CD4-positive, alpha-beta memory T cell (primary cell): ENCODE measurements at regions not wholly inside any gene's neighbourhood (a gene's known extent, or its start where the extent isn't known, plus 50 kb on each side); places are given as distances from the start of the nearest gene placed in this dataset.

Source experiments
- CTCF ChIA-PET: fragments of 350-600 bp; sonication (Branson Sonifier 250); formaldehyde crosslinking; loops from one replicate; lab custom pipeline; 2021; ENCODE audit warnings: inconsistent platforms; ENCODE audit not compliant: partially characterized antibody; lab: Charles Lee
- POLR2A ChIA-PET: fragments of 350-600 bp; sonication (Branson Sonifier 250); formaldehyde crosslinking; loops from one replicate; lab custom pipeline; 2021; ENCODE audit not compliant: partially characterized antibody; lab: Charles Lee
- DNase-seq, 5 donors: peaks; one replicate each; pipeline versions ENCODE4 v3.0.0 to v3.0.0-alpha.2; 2020 to 2022; ENCODE audit warnings: mixed read lengths in 1 of 5
- H3K27ac ChIP-seq: one replicate; pipeline ENCODE4 v1.7.0; 2013; ENCODE audit warnings: low read depth, low read length
- H3K27me3 ChIP-seq: 2 replicates; pipeline ENCODE4 v1.7.0; 2013; ENCODE audit warnings: mild to moderate bottlenecking, low read length, moderate library complexity; ENCODE audit not compliant: insufficient read depth
- H3K36me3 ChIP-seq: 2 replicates; pipeline ENCODE4 v1.7.0; 2013; ENCODE audit warnings: mild to moderate bottlenecking, low read length, moderate library complexity; ENCODE audit not compliant: insufficient read depth
- H3K4me1 ChIP-seq: 2 replicates; pipeline ENCODE4 v1.7.0; 2013; ENCODE audit warnings: mild to moderate bottlenecking, low read length, moderate library complexity; ENCODE audit not compliant: insufficient read depth
- H3K4me3 ChIP-seq, 2 donors: one replicate each; pipeline ENCODE4 v1.7.0; 2013; ENCODE audit warnings: low read length in 2 of 2, mild to moderate bottlenecking in 1 of 2
- H3K9me3 ChIP-seq, 2 donors: one replicate each; pipeline ENCODE4 v1.7.0; 2013; ENCODE audit warnings: low read length in 2 of 2, control low read depth in 1 of 2; ENCODE audit not compliant: control insufficient read depth in 1 of 2
- H3K27ac Mint-ChIP-seq, 7 donors: one replicate each; pipeline ENCODE4 v1.8.0; 2020 to 2021; ENCODE audit warnings: mixed read lengths in 7 of 7, mild to moderate bottlenecking in 6 of 7, inconsistent platforms in 3 of 7, moderate library complexity in 3 of 7
- H3K27me3 Mint-ChIP-seq, 2 donors: one replicate each; pipeline ENCODE4 v1.8.0; 2020 to 2021; ENCODE audit warnings: mixed read lengths in 2 of 2
- H3K36me3 Mint-ChIP-seq, 2 donors: one replicate each; pipeline ENCODE4 v1.8.0; 2020 to 2021; ENCODE audit warnings: mixed read lengths in 2 of 2, inconsistent platforms in 1 of 2, mild to moderate bottlenecking in 1 of 2
- H3K4me1 Mint-ChIP-seq, 4 donors: one replicate each; pipeline ENCODE4 v1.8.0; 2020 to 2021; ENCODE audit warnings: mixed read lengths in 4 of 4, mild to moderate bottlenecking in 1 of 4
- H3K4me3 Mint-ChIP-seq, 8 donors: one replicate each; pipeline ENCODE4 v1.8.0; 2020 to 2021; ENCODE audit warnings: mixed read lengths in 8 of 8, mild to moderate bottlenecking in 7 of 8, moderate library complexity in 6 of 8, inconsistent platforms in 3 of 8
- H3K9me3 Mint-ChIP-seq, 8 donors: one replicate each; pipeline ENCODE4 v1.8.0; 2020 to 2021; ENCODE audit warnings: mixed read lengths in 8 of 8, mild to moderate bottlenecking in 5 of 8, inconsistent platforms in 3 of 8, moderate library complexity in 1 of 8
- intact Hi-C: fragments of 100-400 bp; cut with micrococcal nuclease; formaldehyde crosslinking; loops from one replicate; pipeline ENCODE4 v1.15.1; 2023

DNA sequence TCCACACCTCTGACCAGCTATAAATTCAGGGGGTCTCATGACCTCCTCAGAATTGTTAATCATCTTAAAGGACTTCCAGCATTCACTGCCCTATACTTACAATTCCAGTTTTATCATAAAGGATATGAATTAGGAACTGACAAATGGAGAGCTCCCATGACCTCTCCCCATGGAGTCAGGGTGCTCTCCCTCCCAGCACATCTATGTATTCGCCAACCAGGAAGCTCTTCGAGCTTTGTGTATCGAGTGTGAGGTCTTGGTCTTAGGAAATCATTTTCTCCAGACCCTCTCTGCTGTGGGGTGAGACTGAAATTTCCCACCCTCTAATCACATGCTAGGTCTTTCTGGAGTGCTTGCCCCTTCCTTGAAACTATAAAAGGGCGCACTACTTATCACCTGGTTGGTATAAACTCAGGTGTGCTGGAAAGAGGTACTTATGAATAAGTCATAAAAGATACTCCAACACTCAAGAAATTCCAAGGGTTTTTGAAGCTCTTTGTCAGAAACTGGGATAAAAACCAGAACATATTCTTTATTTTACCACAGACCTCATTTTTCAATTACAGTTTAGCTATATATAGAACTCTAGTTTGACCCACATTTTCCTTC lies 238.4 kb upstream of the OPRM1 start:
- Mint-ChIP-seq H3K4me1 (no peaks in the 10 kb centered on the region), H3K9me3 (peaks cover 0 to 3% (median 0%) of the 10 kb centered on the region in 8 donors), H3K27me3 (no peaks in the 10 kb centered on the region), H3K36me3 (no peaks in the 10 kb centered on the region), H3K4me3 (no peak overlapping the region), H3K27ac (no peak overlapping the region)
- intact Hi-C loops = no loop called here
- H3K27ac ChIP-seq = no peak overlapping the region
- H3K27me3 ChIP-seq = no peaks in the 10 kb centered on the region
- H3K4me1 ChIP-seq = no peaks in the 10 kb centered on the region
- DNase-seq = no peak
- H3K36me3 ChIP-seq = no peaks in the 10 kb centered on the region
- ChIA-PET POLR2A (no interaction called here), CTCF (no interaction called here)
- H3K9me3 ChIP-seq = no peaks in the 10 kb centered on the region
- H3K4me3 ChIP-seq = no peak overlapping the region

DNA sequence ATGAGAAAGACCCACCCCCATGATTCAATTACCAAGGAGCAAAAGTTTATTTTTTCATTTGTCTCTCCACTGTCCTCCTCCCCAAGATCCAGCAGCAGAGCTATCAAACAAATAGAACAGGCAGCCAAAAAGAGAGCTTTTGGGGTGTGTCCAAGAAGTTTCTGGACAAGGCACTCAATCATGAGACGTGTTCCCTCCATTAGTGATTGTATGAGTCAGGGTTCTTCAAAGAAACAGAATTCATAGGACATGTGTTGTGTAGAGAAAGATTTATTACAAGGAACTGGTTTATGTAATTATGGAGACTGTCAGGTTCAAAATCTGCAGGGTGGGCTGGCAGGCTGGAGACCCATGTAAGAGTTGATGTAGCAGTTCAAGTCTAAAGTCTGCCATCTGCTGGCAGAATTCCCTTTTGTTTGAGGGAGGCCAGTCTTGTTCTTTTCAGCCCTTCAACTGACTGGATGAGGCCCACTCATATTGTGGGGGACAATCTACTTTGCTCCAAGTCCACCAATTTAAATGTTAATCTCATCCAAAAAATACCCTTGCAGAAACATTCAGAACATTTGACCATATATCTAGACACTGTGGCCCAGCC lies 248.1 kb upstream of the OPRM1 start:
- Histone ChIP-seq H3K27me3 (no peaks in the 10 kb centered on the region), H3K27ac (no peak overlapping the region), H3K4me1 (no peaks in the 10 kb centered on the region), H3K36me3 (no peaks in the 10 kb centered on the region), H3K4me3 (no peak overlapping the region), H3K9me3 (no peaks in the 10 kb centered on the region)
- intact Hi-C loops = no loop called here
- POLR2A ChIA-PET = no interaction called here
- DNase-seq = no peak
- H3K36me3 Mint-ChIP-seq = no peaks in the 10 kb centered on the region
- H3K27ac Mint-ChIP-seq = no peak overlapping the region
- H3K4me3 Mint-ChIP-seq = no peak overlapping the region
- no peaks in the 10 kb centered on the region for H3K27me3 Mint-ChIP-seq
- CTCF ChIA-PET = no interaction called here
- no peaks in the 10 kb centered on the region for H3K4me1 Mint-ChIP-seq
- H3K9me3 Mint-ChIP-seq = peaks cover 0 to 11% (median 3%) of the 10 kb centered on the region in 8 donors

DNA sequence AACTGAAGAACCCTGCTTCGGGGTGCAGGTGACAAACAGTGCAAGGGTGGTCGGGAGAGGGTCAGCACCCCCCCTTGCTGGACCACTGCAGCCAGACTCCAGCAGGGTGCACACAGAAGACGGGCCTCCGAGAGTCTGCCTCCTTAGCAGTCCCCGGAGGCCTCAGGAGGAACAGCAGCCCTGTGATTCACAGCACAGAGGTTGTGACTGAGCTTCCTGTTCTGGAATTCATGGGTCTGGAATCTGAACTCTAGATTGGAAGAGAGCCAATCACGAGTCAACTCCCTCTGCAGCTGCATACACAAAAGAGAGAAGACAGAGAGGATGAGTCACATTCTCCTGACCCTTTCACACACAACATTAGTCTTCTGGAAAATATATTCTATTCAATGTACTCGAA lies 249.0 kb upstream of the OPRM1 start:
- Mint-ChIP-seq H3K4me1 (no peaks in the 10 kb centered on the region), H3K9me3 (peaks cover 0 to 11% (median 3%) of the 10 kb centered on the region in 8 donors), H3K4me3 (no peak overlapping the region), H3K27me3 (no peaks in the 10 kb centered on the region), H3K27ac (no peak overlapping the region), H3K36me3 (no peaks in the 10 kb centered on the region)
- no peaks in the 10 kb centered on the region for H3K9me3 ChIP-seq
- intact Hi-C loops = no loop called here
- H3K4me3 ChIP-seq = no peak overlapping the region
- no peak for DNase-seq
- no peaks in the 10 kb centered on the region for H3K36me3 ChIP-seq
- ChIA-PET CTCF (no interaction called here), POLR2A (no interaction called here)
- no peaks in the 10 kb centered on the region for H3K27me3 ChIP-seq
- H3K4me1 ChIP-seq = no peaks in the 10 kb centered on the region
- H3K27ac ChIP-seq = no peak overlapping the region

DNA sequence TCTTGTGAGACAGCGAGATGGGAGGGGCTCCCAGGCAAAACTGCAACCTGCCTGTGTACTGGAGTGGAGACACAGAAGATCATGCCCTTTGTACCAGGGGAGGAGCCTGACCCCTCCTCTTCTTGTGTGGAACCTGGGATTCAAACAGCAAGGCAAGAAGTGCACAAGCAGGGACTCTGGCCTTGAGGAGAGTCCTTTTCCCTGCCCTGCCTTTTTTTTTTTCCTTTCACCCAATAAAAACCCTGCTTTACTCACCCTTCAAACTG lies 251.8 kb upstream of the OPRM1 start:
- no peak overlapping the region for H3K4me3 ChIP-seq
- Mint-ChIP-seq H3K4me1 (no peaks in the 10 kb centered on the region), H3K27ac (no peak overlapping the region), H3K36me3 (no peaks in the 10 kb centered on the region), H3K27me3 (no peaks in the 10 kb centered on the region), H3K4me3 (no peak overlapping the region), H3K9me3 (peaks cover 0 to 11% (median 4%) of the 10 kb centered on the region in 8 donors)
- no peaks in the 10 kb centered on the region for H3K27me3 ChIP-seq
- H3K4me1 ChIP-seq = no peaks in the 10 kb centered on the region
- POLR2A ChIA-PET = no interaction called here
- no peak overlapping the region for H3K27ac ChIP-seq
- H3K9me3 ChIP-seq = no peaks in the 10 kb centered on the region
- CTCF ChIA-PET = no interaction called here
- intact Hi-C loops = no loop called here
- no peak for DNase-seq
- no peaks in the 10 kb centered on the region for H3K36me3 ChIP-seq

DNA sequence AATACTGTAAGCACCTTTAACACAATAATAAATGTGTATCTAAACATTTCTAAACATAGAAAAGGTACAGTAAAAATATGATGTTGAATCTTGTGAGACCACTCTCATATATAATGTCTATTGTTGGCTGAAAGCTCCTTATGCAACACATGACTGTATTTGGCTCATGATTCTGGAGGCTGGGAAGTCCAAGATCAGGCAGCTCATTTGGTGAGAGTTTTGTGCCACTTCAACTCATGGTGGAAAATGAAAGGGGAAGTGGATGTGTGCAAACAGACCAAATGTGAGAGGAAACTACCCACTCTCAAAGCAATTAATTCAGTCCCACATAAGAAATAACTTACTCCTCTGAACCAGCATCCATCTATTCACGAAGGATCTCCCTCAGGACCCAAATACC lies 257.7 kb upstream of the OPRM1 start:
- ChIA-PET CTCF (no interaction called here), POLR2A (no interaction called here)
- no peak overlapping the region for H3K4me3 ChIP-seq
- Mint-ChIP-seq H3K4me3 (no peak overlapping the region), H3K9me3 (peaks cover 3 to 17% (median 7%) of the 10 kb centered on the region in 8 donors), H3K36me3 (no peaks in the 10 kb centered on the region), H3K27ac (no peak overlapping the region), H3K27me3 (no peaks in the 10 kb centered on the region), H3K4me1 (no peaks in the 10 kb centered on the region)
- intact Hi-C loops = no loop called here
- no peaks in the 10 kb centered on the region for H3K4me1 ChIP-seq
- H3K9me3 ChIP-seq = no peaks in the 10 kb centered on the region
- no peaks in the 10 kb centered on the region for H3K27me3 ChIP-seq
- H3K27ac ChIP-seq = no peak overlapping the region
- H3K36me3 ChIP-seq = no peaks in the 10 kb centered on the region
- DNase-seq = no peak

DNA sequence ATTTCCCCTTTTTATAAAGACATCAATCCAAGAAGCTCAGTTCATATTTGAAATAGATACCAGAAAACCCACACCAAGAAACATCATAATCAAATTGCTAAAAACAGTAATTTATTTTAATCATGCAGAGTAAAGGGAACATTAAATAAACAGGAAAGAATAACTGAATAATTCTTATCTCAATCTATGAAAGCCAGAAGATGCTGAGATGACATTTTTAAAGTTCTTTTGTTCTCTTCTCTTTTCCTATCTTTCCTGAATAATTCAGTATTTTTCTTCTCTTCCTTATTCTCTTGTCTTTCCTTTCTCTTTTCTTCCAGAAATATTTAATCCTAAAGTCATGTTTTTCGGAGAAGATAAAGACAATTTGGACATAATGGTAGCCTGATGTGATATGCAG lies 259.0 kb upstream of the OPRM1 start:
- no peak overlapping the region for H3K4me3 ChIP-seq
- H3K9me3 ChIP-seq = no peaks in the 10 kb centered on the region
- CTCF ChIA-PET = no interaction called here
- H3K36me3 ChIP-seq = no peaks in the 10 kb centered on the region
- Mint-ChIP-seq H3K36me3 (no peaks in the 10 kb centered on the region), H3K27me3 (no peaks in the 10 kb centered on the region), H3K4me3 (no peak overlapping the region), H3K27ac (no peak overlapping the region), H3K4me1 (no peaks in the 10 kb centered on the region), H3K9me3 (peaks cover 3 to 17% (median 7%) of the 10 kb centered on the region in 8 donors)
- no peak overlapping the region for H3K27ac ChIP-seq
- no peaks in the 10 kb centered on the region for H3K27me3 ChIP-seq
- POLR2A ChIA-PET = no interaction called here
- intact Hi-C loops = no loop called here
- DNase-seq = no peak
- H3K4me1 ChIP-seq = no peaks in the 10 kb centered on the region

DNA sequence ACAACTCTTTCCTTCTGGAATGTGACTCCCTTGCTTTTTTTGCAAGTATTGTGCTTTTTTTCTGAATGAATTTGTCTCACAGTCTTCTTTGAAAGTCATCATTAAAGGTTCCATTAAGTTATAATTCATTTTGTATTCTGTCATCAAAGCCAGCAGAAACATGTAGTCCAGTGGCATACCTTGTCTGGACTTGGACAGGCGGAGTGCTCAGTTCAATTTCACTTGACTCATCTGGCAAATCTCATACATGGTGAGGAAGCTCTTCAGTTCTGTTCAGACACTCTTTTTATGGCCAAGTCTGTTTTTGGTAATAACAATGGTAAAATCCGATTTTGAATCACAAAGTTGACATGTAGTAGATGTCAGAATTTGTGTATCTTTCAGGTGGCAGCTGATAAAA lies 260.8 kb upstream of the OPRM1 start:
- H3K27ac Mint-ChIP-seq = no peak overlapping the region
- CTCF ChIA-PET = no interaction called here

DNA sequence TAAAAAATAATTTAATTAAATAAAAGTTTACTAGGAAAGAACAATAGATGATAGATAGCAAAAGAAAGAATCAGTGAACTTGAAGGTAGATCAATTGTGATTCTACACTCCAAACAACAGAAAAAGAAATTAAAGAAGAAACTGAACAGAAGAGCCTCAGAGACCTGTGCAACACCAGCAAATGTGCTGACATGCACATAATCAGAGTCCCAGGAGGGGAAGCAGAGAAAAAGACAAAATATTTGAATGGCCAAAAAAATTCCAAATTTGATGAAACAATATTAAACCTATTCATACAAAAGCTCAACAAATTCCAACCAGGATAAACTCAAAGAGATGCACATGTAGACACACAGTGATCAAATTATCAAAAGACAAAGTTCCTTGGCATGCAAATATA lies 267.5 kb upstream of the OPRM1 start:
- DNase-seq = no peak
- ChIA-PET CTCF (no interaction called here), POLR2A (no interaction called here)
- Mint-ChIP-seq H3K27me3 (no peaks in the 10 kb centered on the region), H3K36me3 (no peaks in the 10 kb centered on the region), H3K9me3 (peaks cover 0 to 4% (median 0%) of the 10 kb centered on the region in 8 donors), H3K4me3 (no peak overlapping the region), H3K4me1 (no peaks in the 10 kb centered on the region), H3K27ac (no peak overlapping the region)
- Histone ChIP-seq H3K4me3 (no peak overlapping the region), H3K27me3 (no peaks in the 10 kb centered on the region), H3K4me1 (no peaks in the 10 kb centered on the region), H3K9me3 (no peaks in the 10 kb centered on the region), H3K27ac (no peak overlapping the region), H3K36me3 (no peaks in the 10 kb centered on the region)
- intact Hi-C loops = no loop called here

More for the DNA sequence above, 260.8 kb upstream of the OPRM1 start:
- no peaks in the 10 kb centered on the region for H3K36me3 Mint-ChIP-seq
- Histone ChIP-seq H3K4me1 (no peaks in the 10 kb centered on the region), H3K27me3 (no peaks in the 10 kb centered on the region), H3K9me3 (no peaks in the 10 kb centered on the region), H3K4me3 (no peak overlapping the region), H3K27ac (no peak overlapping the region), H3K36me3 (no peaks in the 10 kb centered on the region)
- H3K4me1 Mint-ChIP-seq = no peaks in the 10 kb centered on the region
- intact Hi-C loops = no loop called here
- no peaks in the 10 kb centered on the region for H3K27me3 Mint-ChIP-seq
- DNase-seq = no peak
- H3K9me3 Mint-ChIP-seq = peaks cover 2 to 14% (median 7%) of the 10 kb centered on the region in 8 donors
- no peak overlapping the region for H3K4me3 Mint-ChIP-seq
- POLR2A ChIA-PET = no interaction called here
